ENCODE measurements at regions not wholly inside any gene's neighbourhood (a gene's known extent, or its start where the extent isn't known, plus 50 kb on each side); places are given as distances from the start of the nearest gene placed in this dataset.
"Not testable (repeated sequence)": the region's sequence is repeated elsewhere in the genome, so short reads cannot be mapped to it uniquely, and the experiment has no call there.

DNA sequence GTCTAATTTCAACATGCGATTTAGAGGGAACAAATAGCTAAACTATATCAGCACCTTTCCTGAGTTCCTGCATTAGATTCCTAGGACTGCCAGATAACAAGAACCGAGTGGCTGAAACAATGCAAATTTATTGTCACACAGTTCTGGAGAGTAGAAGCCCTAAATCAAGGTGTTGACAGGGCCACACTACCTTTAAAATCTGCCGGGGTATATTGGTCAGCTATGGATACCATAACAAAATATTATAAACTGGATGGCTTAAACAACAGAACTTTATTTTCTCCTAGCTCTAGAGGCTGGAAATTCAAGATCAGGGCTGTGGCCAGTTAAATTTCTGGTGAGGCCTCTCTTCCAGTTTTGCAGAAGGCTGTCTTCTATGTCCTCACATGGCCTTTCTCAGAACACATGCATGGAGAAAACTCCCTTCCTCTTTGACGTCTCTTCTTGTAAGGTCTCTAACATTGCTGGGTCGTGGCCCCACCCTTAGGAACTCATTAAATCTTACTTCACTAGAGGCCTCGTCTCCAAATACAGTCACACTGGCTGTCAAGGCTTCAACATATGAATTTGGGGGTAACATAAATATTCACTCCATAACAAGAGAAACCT is 144.3 kb downstream of the FCRL5 start:
- no peak for DNase-seq

DNA sequence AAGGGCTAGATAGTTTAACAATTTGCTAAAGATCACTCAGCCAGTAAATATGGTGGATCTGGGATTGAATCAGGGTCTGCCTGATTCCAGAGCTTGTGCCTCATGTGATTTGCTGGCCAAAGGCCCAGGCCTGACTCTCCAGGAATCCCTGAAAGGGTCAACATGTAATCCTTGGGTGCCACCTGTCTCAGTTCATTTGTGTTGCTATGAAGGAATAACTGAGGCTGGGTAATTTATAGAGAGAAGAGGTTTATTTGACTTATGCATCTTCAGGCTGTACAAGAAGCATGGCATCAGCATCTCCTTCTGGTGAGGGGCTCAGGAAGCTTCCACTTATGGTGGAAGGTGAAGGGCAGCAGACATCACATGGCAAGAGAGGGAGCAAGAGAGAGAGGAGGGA is 144.9 kb downstream of the FCRL5 start:
- DNase-seq = no peak

DNA sequence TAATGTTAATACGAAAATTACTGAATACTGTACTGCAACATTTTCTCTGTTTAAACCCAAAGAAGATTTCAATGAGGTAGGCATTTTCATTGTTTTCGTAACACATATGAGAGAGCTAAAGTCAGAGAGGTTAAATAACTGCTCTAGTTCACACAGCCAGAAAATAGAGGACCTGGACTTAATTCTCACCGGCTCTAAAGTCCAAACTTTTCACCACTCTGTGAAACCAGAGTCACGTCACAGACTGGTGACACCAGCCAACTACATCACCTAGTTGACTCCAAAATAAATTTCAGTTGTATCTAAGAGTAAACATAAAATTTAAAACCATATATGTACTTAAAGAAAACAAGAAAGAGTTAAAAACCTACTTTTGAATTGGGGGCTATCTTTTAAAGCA is 146.7 kb downstream of the FCRL5 start:
- no peak for DNase-seq

DNA sequence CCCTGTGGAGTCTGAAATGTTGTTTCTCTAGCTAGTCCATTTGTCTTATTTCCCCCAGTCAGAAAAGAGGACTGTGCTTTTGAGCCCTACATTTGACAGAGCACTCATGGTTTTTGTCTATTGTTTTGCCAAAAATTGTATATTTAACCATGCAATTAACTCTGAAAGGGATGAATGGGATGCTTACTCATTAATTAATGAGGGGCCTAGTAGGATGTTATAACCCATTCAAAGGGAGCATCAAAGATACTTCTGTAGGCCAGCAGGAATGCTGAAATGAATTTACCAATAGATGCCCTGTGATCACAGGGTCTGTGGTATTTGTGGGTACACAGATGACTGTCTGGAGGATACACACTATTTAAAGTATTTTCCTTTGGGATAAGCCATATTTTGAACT is 147.7 kb downstream of the FCRL5 start:
- no peak for DNase-seq

DNA sequence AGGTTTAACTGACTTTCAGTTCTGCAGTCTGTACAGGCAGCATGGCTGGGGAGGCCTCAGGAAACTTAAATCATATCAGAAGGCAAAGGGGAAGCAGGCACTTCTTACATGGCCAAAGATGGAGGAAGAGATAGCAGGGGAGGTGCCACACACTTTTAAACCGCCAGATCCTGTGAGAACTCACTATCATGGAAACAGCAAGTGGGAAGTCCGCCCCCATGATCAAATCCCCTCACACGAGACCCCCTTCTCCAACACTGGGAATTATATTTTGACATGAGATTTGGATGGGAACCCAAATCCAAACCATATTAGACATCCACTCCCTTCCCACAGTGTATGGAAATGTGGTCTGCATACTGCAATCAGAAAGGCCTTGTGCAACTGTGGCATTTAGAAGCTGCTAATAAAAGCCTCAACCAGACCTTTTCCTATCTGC is 148.2 kb downstream of the FCRL5 start:
- no peak for DNase-seq

DNA sequence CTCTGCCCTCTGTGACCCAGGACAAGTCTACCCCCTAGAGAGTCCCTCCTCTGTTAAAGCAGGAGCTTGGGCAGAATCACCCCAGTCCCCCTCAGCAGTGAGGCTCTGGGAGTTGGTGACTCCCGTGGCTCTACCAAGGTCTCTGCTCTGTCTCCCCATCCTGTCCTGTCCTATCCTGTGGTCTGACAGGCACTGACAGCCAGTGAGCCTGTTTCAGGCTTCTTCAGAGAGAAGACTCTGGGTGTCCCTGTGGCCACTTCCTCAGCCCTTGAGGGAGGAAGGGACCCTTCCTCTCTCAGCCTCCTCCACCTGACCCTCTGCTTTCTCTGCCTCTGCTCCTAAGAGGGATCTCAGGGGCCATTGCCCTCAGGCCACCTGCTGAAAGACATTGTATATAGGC is 148.7 kb downstream of the FCRL5 start:
- no peak for DNase-seq

DNA sequence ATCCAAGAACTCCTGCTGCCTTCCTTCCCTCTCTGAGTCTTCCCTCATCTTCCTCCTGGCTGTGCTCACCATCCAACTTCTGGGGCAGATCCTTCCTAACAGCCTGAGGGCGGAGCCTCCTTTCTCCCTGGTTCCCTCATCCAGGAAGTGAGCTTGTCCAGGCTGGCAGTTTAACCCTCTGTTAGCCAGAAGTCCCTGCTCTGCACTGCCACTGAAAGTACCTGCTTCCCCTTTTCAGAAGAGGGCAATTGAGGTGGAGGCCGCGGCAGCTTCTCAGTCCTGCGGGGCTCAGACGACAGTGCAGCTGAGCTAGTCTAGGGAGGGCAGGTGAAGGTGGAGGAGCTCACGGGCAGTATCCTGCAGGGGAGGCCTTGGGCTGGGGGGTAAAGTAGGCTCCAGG is 149.1 kb downstream of the FCRL5 start:
- no peak for DNase-seq

DNA sequence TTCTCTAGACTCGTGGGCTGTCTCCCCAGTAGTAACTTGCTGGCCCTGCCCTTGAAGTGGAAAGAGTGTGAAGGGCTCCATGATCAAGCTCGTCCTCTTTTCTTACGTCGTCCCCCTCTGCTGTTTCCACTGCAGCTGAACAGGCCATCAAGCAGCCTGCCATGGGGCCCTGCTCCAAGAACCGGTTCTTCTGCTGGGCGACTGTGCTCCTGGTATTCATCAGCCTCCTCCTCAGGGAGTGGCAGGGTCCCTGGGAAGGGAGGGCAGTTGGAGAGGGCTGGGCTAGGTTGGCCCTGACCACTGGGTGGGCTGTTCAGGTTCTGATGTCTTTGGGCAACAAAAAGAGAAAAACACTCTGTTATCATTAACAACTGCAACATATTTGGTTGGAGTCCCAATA is 151.5 kb downstream of the FCRL5 start:
- no peak for DNase-seq

DNA sequence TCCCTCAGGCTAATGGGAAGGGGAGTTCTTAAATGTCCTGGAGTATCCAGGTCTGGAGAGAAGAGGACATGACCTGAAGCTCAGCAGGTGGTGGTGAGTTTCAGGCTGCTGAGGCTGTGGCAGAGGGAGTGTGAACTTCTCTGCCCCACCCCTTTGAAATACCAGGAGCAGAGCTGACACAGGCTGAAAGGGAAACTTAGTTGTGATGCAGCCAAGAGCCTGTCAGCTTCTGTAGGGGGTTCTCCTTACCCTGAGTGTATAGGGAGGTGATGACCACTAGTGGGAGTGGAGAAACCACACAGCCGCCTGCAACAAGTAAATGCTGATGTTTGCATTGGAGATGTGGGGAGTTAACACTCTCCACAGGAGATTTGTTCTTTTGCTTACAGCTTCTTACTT is 152.3 kb downstream of the FCRL5 start:
- DNase-seq = no peak

DNA sequence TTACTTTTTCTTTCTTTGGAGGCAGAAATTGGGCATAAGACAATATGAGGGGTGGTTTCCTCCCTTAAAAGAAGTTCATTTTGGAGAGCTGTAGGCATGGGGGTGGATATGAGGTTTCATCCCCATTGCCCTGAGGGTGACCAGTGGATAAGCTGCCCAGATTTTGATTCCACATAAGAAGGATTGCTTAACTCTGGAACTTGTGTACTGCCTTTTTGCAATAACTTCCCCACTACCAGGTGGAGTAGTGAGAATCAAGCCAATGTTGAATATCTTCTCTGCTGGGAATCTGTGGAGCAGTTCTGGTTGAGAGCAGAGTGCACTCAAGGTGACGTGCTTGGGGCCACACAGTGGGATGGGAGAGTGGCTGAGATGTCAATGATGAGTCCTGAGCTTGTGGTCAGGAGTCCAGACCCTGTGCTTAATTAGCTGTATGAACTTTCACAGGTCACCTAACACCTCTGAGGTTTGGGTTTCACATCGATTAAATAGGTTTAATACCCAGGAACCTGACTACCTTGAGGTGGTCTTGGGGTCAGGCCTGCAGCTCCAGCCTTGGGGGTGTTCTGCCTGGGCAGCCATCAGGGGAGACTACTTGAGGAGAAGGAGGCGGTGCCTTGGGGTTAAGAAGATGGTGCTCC is 152.9 kb downstream of the FCRL5 start:
- no peak for DNase-seq

DNA sequence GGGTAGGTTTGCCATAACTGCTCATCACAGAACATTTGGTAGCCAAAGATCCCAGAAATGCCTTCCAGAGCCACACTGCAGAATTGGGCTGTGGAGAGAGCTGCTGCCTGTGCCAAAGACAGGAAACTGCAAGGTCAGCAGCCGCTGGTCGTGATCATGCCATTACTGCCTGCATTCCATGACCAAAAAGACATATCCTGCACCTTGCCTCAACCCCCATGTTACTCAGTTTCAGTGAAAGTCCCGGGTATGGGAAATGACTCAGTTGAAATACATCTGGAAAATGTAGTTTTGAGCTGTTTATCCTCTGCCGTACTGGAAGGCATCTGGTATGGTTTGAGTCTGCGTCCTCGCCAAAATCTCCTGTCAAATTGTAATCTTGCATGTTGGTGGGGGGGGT is 161.7 kb downstream of the FCRL5 start:
- no peak for DNase-seq

DNA sequence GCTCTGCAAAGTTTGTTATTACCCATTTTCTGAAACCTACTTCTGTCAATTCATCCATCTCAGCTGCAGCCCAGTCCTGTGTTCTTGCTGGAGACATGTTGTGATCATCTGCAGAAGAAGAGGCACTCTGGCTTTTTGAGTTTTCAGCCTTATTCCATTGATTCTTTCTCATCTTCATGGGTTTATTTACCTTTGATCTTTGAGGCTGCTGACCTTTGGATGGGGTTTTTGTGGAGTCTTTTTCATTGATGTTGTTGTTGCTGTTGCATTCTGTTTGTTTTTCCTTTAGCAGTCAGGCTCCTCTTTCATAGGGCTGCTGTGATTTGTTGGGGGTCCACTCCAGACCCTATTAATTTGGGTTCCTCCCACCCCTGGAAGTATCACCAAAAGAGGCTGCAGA is 164.3 kb downstream of the FCRL5 start:
- no peak for DNase-seq

DNA sequence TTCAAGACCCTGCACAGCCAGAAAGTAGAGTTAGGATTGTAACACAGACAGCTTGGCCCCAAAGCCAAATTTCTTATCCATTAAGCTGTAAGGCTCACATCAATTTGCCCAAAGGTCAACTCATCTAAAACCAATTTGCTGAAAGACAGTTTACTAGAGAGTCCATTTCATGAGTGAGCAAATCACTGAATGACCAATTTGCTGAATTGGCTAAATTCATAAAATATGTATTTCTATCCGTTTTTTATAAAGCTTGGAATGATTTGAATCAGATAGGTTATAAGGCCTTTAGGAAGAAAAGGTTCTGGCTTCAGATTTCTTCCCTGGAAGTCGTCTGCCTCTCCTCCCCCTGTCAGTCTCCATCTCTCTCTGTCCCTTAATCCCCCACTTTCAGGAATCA is 168.1 kb downstream of the FCRL5 start:
- no peak for DNase-seq

DNA sequence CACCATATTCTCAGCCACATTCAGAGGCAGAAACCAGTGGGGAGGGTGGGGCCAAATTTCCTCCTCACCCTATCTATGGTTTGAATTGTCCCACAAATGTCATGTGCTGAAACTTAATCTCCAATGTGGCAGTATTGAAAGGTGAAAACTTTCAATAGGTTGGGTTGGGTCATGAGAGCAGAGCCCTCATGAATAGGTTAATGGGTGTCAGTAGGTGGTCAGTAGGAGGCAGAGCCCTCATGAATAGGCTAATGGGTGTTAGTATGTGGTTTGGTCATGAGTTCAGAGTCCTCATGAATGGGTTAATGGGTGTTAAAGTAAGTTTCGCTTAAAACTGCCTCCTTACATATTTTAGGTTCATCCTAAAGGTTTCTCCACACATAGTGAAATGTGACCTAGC is 170.0 kb downstream of the FCRL5 start:
- no peak for DNase-seq

DNA sequence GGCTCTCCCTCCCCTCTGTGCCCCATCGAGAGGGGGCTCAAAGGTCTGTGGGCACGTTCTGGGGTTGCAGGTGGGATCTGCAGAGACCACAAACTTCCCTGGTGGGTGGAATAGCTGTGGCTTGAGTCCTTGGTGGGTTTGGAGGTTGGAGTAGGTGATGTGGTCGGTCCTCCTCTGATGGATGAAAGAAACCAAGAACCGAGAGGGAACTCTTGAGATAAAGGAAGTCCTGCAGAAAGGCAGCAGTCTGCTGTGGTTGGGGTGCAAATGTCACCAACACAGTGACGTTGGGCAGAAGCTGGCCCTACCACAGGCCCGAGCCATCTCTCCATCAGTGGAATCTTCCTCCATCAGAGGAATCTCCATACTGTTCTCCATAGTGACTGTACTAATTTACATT is 171.8 kb downstream of the FCRL5 start:
- DNase-seq = no peak

DNA sequence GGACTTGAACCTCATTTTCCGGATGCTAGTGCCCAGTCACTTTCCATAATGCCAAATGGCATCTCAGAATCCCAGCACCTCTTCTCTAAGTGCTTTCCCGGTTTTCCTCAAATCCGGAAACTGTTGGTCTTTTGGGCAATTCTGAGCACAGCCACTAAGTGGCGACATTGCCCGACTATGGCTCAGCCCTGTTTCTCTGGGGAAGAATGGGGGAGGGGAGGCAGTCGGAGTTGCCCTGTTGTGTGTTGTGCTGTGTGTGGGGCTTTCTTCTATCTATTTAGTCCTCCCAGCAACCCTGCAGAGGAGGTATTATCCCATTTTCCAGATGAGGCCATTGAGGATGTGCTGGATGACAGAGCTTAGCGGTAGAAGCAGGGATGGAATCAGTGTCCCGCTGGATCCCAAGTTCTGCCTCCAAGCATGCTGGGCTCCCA is 175.0 kb downstream of the FCRL5 start:
- DNase-seq = not testable (repeated sequence)

DNA sequence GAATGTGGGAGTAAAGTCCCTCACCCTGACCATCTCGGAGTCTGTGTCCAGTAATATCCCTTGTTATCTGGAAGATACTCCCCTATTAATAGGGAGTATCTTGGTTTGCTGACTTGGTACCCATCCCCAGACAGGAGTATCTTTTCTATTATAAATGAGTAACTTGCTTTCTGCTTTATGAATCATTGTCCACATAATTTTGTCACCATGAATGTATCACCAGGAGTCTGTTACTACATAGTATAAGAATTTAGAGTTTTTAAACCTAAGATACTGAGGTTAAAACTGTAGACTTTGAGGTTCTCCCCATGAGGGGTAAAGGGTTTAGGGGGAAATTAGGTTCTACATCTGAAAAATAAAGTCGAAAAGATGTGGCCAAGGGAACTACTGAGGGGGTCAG is 175.6 kb downstream of the FCRL5 start:
- no peak for DNase-seq

DNA sequence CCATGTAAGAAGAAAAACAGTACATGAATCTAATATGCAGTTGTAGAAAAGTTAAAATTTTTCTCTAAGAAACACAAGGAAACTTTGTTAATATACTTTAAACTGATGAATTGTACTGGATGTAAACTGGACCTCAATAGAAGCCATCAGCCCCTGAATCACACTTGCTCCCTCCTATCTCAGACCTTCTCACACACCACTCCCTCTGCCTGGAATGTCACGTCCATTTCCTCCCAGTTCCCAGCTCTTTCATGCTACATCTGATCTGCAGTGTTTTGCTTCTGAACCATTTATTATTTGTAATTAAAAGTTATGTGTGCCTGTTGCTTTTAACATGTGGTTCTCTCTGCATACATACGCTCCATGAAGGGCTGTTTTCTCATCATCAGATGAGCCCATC is 180.0 kb downstream of the FCRL5 start:
- not testable (repeated sequence) for DNase-seq

DNA sequence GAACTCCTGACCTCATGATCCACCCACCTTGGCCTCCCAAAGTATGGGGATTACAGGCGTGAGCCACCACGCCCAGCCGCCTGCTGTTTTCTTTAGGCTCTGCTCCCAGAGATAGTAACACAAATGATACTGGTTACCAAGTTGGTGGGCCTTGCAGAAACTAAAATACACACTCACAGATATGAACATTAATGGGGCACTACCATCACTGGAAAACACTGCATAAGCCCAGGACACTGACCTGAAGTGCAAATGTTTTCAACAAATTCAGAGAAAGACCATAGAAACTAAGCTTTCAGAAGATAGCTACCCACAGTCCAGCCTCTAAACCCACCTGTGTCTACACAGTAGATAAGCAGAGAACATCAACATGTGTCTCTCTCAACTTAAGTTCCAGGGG is 180.5 kb downstream of the FCRL5 start:
- no peak for DNase-seq

DNA sequence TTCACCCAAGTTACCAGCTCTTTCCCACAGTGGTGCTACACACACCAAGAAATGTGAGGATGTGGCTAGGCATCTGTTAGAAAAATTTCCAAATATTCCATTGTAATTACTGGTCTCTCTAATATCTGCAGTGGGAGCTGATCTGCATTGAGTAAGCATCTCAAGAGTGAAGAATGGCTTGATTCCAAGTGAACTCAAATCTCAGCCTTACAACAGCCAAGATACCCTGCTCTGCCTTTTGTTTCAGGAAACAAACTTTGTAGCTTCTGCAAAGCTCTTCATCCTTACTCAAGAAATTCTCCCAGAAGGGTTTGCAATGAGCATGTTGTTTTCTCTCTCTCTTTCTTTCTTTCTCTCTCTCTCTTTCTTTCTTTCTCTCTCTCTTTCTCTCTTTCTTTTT is 181.1 kb downstream of the FCRL5 start:
- no peak for DNase-seq

DNA sequence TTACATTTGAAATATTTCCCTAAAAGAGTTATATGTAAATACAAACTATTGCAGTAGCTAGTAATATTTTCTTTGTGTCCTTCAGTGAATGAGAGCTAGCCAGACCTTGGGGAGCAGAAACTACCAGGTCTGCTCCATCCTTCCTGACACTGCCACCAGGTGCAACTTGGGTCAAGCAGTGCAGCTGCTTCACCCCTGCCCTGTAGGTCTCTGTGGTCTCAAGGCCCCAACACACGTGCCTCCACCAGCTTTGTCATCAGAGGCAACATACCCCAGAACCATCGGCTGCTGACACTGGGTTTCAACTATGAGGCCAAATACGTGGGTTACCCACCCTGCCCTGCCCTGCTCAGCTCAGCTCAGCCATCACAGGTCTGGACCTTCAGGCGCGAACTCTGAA is 181.6 kb downstream of the FCRL5 start:
- no peak for DNase-seq

DNA sequence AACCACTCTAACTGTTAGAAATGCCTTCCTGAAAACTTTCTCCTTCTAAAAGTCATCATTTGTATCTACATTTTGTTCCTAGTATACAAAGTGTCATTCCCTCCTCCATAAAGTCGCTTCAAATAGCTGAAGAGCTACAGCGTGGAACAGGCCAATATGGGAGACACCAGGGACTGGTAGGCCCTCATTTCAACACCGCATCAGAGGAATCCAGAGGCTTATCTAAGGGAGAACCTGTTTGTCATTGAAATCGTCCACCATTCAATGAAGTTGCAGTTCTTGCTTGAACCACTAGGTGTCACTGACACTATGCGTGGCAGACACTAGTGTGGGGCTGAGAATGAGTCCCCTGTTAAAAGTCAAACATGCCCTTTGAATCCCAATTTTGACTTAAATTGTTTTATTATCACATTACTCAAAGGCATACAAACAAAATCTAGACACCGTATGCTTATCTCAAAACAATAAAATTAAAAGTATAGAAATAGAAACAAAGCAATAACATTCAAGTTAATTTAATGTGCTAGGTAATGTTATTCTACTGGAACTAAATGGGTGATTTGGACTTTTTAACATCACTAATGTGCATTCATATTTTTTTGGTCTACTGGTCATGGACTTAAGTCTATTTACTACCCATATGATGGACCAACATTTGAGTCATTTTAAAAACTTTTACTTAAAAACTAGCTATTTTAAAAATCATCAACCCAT is 182.3 kb downstream of the FCRL5 start:
- peak; percentile 20 for DNase-seq

DNA sequence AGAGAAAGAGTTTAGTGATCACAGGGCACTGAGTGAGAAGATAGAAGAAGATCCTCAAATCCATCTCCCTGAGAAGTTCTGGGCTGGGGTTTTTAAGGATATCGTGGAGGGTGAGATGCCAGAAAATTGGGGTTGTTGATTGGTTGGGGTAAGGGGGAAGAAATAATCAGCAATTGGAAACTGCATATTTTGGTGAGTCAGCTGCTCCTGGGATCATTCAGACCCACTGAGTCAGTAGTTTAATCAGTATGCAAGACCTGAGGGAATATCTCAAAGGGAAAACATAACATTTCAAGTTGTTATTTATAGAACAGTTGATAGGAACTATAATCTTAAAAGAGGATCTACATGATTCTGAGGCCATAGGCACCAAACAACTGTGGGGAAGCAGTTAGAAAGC is 183.4 kb downstream of the FCRL5 start:
- DNase-seq = not testable (repeated sequence)

DNA sequence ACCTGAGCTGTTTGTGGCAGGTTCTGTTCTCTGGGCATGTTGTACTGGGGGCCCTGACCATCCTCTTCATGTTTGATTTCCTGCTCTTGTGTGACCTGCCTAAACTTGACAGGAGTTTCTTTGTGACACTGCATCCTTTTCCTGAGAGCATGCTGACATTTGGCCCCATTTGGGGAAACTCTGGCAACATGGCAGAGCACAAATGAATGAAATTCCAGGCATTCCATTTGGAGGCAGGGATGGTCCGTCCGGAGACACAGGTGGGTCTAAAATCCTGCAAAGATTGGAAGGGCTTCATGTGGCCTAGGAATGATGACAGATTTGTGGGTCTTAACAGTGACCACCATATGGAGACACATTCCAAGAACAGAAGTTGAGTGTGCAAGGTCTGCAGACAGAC is 184.0 kb downstream of the FCRL5 start:
- no peak for DNase-seq

DNA sequence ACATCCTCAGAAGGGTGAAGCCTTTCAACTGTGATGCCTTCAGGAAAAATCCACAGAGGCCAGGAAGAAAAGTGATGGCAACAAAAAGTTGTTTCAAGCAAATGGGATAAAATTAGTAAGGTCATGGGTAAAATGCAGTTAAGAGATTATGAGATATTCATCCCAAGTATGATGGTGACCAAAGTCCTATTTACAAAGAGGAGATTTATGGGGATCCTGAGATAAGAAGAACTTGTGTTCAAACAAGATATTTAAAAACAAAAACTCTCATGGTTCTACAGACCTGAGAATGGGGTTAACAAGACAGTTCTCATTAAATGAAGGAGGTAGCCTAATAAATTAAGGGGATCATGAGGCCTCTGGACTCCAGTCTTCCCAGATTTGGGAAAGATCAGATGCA is 184.4 kb downstream of the FCRL5 start:
- DNase-seq = no peak

All from T1000 (cell line).